Ammon's horn (tissue), 1 donor: ENCODE measurements at regions not wholly inside any gene's neighbourhood (a gene's known extent, or its start where the extent isn't known, plus 50 kb on each side); places are given as distances from the start of the nearest gene placed in this dataset.
"Not testable (repeated sequence)": the region's sequence is repeated elsewhere in the genome, so short reads cannot be mapped to it uniquely, and the experiment has no call there.

ENCODE experiments used
- DNase-seq: peaks from one replicate; pipeline ENCODE4 v3.0.0-alpha.2; 2016; ENCODE audit warnings: low spot score

GRCh38 chr13:28607187-28607955 is 51.6 kb upstream of the POMP start:
- no peak for DNase-seq

GRCh38 chr13:28606466-28606865 is 52.5 kb upstream of the POMP start:
- DNase-seq, result no peak

DNA sequence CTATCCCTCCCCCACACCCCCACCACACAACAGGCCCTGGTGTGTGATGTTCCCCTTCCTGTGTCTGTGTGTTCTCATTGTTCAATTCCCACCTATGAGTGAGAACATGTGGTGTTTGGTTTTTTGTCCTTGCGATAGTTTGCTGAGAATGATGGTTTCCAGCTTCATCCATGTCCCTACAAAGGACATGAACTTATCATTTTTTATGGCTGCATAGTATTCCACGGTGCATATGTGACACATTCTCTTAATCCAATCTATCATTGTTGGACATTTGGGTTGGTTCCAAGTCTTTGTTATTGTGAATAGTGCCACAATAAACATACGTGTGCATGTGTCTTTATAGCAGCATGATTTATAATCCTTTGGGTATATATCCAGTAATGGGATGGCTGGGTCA is 53.8 kb upstream of the POMP start:
- DNase-seq, result not testable (repeated sequence)

DNA sequence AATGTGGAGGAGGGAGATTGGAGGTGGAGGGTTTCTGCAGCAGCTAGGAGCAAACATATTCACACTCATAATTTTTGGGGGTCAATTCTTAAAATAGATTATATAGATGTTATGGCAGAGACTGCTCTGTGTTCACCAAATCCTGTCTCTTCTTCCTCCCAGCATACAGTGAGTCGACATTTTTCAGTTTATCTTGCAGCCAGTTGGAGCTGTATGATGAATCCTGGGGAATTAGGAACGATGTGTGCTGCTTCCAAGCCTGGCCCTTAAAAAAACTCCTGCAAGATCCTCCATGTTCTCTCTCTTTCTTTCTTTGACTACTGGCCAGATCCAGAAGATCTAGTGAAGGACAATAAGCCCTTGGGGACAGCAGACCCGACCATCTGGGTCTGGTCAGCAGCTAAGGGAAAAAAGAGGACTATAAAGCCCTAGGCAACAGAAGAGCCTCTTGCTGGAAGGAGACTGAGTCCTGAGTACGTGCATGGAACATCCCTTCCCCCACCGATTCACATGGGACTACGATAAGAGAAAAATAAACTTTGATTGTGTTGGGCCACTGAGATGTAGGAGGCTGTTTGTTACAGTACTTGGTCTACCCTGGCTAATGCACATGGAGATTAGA is 55.8 kb upstream of the POMP start:
- DNase-seq, result no peak

- no peak for DNase-seq
Observed at GRCh38 chr13:28602580-28602979, 56.4 kb upstream of the POMP start.

DNA sequence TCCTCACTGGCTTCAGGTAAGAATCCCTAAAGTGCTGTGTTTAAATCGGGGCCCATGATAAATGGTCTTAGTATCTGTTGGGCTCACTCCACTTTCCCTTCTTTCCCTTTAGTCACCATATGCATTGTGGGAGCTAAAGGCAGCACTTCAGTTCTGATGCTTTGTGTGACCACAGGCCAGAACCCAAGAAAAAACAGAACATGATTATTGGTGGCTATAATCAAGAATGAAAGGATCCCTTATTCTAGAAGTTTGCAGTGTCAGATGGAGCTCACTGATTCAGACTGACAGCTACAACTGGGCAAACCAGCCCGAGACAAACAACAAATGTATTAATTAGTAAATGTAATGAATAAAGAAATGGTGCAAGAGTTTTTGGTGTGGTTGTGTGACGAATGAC is 57.3 kb upstream of the POMP start:
- peak; percentile 28 for DNase-seq

- no peak for DNase-seq
Observed at GRCh38 chr13:28597641-28598040, 61.3 kb upstream of the POMP start.

DNA sequence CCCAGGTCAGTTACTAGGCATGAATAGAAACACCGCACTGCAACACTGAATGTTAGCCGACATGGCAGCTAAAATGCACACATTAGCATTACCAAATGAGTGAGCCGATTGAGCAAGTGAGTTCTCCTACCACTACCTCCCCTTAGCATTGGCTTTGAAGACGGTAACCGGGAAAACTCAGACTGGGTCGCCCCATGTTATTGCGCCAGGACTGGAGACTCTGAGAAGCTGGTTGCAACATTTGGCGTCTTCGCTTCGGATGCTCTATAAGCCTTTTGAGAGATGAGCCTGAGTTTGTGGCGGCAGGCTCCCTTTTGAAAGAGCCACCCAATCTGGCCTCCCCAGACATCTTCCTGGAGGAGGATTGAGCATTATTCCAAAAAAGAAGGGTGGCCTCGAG is 68.5 kb upstream of the POMP start:
- DNase-seq, result no peak

GRCh38 chr13:28588296-28588695 is 70.6 kb upstream of the POMP start:
- no peak for DNase-seq

DNA sequence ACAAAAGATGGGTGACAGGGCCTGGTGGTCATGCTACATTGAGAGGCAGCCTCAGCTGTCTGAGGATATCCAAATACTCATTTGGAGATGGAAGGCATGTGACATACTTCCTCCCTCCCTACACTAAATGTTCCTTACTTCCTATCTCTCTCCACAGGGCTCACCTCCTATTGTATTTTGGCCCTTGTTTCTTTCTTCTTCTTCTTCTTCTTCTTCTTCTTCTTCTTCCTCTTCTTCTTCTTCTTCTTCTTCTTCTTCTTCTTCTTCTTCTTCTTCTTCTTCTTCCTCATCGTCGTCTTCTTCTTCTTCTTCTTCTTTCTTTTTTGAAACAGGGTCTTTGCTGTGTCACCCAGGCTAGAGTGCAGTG is 71.8 kb upstream of the POMP start:
- DNase-seq, result no peak

DNA sequence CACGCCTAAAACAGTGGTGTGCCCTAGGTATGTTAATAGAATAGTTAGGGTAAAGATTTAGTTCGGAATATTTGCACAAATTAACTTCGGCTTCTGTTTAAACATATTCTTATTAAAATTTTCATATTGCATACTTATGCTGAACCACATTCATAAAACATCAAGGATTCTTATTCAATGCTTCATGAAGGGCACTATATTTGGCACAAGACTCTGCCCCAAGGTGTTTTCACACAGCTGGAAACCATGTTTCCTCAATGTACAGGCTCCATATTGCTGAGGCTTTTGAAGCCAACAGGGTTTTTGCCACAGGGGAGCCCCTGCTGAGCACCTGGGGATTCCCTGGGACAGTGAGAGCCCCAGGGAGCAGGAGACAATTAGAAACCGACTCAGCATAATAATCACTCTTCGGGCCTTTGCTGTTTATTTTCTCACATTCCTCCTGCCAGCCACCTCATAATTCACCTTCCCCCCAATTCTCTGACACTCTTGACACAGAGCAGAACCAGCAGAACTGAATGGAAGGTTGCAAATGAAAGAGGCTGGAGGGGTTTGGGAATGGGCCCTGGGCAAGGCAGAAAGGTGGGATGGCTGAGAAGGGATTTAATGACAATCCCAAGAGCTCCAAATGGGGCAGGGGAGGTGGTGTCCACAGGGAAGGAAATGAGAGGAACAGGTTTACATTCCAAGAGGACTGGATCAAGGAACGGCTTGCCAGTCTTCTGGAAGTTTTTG is 72.3 kb upstream of the POMP start:
- no peak for DNase-seq

- no peak for DNase-seq
Observed at GRCh38 chr13:28585561-28585960, 73.4 kb upstream of the POMP start.

DNA sequence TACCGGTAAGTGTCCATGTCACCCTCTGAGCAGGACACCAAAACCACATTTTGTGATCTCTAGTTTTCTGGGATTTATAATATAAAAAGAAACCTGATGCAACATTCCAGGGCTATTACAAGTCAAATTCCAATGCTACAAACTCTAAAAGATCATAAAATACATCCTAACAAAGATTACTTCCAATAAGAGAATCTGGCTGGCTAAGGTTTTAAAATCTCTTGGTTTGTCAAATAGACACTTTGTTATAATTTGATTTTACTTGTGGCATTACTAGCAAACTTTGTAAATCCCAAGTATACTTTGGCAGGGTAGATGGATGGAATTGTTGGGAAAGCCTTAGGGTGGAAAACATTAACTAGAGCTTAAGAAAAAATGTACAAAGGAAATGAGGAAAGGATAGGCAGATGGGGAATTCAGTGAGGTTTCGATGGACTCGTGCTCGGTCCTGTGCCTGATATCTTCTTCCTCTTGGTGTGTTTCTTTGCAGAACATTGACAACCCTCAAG is 74.0 kb upstream of the POMP start:
- no peak for DNase-seq

GRCh38 chr13:28583651-28584091 is 75.3 kb upstream of the POMP start:
- no peak for DNase-seq

DNA sequence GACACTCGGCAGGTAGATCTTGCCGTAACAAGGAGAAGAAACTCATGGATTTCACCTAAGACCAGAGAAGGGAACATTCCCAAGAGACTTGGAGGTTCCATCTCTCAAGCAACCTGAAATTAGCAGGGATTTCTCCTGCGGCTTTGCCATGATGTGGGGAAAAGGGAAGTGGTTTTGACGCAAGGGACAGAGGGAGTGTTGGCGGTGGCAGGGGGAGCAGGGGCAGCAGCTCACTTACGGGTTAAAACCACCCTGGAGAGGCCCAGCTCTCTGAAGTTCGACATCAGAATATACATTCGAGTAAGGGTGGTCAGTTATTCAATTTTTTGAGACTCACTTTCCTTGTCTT is 76.1 kb upstream of the POMP start:
- no peak for DNase-seq

- no peak for DNase-seq
Observed at GRCh38 chr13:28582225-28582891, 76.6 kb upstream of the POMP start.

- no peak for DNase-seq
Observed at GRCh38 chr13:28581451-28581850, 77.5 kb upstream of the POMP start.

DNA sequence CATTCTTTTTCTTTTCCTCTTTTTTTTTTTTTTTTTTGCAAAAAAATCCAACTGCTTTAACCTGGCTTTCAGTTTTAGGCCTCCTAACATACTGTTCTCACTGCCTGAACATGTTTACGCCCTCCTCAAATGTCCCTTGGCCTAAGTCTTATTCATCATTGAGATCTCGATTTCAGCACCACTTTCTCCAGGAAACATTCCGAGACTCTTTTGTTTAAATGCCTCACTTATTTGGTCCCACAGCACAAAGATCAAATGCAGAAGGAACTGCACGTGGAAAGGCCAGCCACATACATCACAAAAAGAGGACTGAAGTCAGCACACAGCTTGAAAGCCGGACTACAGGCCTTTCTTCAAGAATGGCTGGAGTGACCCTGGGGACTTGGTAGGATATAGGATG is 79.2 kb upstream of the POMP start:
- DNase-seq, result no peak

GRCh38 chr13:28579322-28579721 is 79.6 kb upstream of the POMP start:
- DNase-seq, result no peak

DNA sequence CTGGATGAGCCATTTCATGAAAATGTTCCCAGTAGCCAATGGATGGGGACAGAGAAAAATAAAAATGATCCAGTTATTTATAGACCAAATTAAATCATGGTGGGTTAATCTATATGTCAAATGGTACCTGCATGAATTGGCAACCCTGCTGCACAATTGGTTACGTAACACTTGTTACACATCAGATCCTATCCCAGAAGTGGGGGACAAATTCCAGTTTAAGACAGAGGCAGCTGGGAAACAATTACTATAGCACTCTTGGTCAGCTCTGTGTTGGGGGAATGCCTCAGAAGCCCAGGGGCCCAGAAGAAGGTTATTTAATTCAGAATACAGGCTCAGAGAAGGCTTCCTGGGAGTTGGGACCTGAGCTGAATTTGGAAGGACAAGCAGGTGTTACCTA is 81.1 kb upstream of the FLT1 start:
- no peak for DNase-seq

DNA sequence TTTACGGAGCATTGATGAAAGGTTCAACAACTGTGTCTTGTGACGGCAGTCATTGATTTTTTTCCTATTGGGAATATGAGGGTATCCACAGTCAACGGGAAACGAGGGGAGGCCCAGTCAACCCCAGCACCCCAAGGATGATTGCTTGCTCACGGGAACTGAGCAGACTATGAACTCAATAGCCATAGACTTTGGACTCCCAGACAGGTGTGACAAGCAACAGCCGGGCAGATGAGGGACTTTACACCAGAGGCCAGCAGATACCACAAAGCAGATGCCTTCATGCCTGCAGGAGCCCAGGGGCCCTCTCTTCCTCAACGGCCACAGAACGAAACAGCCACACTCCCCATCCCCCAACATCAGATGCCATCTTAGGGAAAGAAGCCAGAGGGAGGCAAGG is 80.3 kb upstream of the FLT1 start:
- no peak for DNase-seq

- no peak for DNase-seq
Observed at GRCh38 chr13:28574617-28575142, 79.8 kb upstream of the FLT1 start.
